ENCODE measurements at regions not wholly inside any gene's neighbourhood (a gene's known extent, or its start where the extent isn't known, plus 50 kb on each side); places are given as distances from the start of the nearest gene placed in this dataset.
A peak's percentile ranks its signal among the peaks of the same experiment; 100 is the strongest.

GRCh38 chr16:65919145-65919985 lies 447.1 kb upstream of the CDH5 start:
- no peak overlapping the region for H3K9ac ChIP-seq (ENCODE audit: extremely low read depth, low read length, poor library complexity, severe bottlenecking)
- no peak overlapping the region for H3K4me3 Mint-ChIP-seq
- peak; percentile 55 for DNase-seq
- 87 to 90% methylated on average over 25 to 27 of the region's 27 CpGs for WGBS, 2 experiments (ENCODE audit: insufficient coverage in 1 of 2, insufficient read length in 1 of 2)
- peaks cover 6% of the 10 kb centered on the region for H3K4me1 ChIP-seq (ENCODE audit: control insufficient read depth, insufficient read depth, low read length)
- TF ChIP-seq, protein P1, sequence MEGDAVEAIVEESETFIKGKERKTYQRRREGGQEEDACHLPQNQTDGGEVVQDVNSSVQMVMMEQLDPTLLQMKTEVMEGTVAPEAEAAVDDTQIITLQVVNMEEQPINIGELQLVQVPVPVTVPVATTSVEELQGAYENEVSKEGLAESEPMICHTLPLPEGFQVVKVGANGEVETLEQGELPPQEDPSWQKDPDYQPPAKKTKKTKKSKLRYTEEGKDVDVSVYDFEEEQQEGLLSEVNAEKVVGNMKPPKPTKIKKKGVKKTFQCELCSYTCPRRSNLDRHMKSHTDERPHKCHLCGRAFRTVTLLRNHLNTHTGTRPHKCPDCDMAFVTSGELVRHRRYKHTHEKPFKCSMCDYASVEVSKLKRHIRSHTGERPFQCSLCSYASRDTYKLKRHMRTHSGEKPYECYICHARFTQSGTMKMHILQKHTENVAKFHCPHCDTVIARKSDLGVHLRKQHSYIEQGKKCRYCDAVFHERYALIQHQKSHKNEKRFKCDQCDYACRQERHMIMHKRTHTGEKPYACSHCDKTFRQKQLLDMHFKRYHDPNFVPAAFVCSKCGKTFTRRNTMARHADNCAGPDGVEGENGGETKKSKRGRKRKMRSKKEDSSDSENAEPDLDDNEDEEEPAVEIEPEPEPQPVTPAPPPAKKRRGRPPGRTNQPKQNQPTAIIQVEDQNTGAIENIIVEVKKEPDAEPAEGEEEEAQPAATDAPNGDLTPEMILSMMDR (conservative IDR thresholded peaks at IDR 0.05): no peak
- H3K36me3 ChIP-seq (ENCODE audit: control insufficient read depth, insufficient read depth, low read length): no peaks in the 10 kb centered on the region
- H3K27ac Mint-ChIP-seq: no peak overlapping the region
- peaks cover 17% of the 10 kb centered on the region for H3K4me1 Mint-ChIP-seq
- no peaks in the 10 kb centered on the region for H3K27me3 ChIP-seq (ENCODE audit: control insufficient read depth, insufficient read depth, low read length, poor library complexity, severe bottlenecking)
- H3K27me3 Mint-ChIP-seq (ENCODE audit: insufficient read depth): peaks cover 14% of the 10 kb centered on the region
- no peaks in the 10 kb centered on the region for H3K36me3 Mint-ChIP-seq (ENCODE audit: low read depth)
- peaks cover 6% of the 10 kb centered on the region for H3K9me3 ChIP-seq (ENCODE audit: control insufficient read depth, low read length)
- H3K27ac ChIP-seq (ENCODE audit: low read depth, low read length): no peak overlapping the region
- H3K4me3 ChIP-seq (ENCODE audit: low read length): no peak overlapping the region
- peaks cover 2% of the 10 kb centered on the region for H3K9me3 Mint-ChIP-seq

DNA sequence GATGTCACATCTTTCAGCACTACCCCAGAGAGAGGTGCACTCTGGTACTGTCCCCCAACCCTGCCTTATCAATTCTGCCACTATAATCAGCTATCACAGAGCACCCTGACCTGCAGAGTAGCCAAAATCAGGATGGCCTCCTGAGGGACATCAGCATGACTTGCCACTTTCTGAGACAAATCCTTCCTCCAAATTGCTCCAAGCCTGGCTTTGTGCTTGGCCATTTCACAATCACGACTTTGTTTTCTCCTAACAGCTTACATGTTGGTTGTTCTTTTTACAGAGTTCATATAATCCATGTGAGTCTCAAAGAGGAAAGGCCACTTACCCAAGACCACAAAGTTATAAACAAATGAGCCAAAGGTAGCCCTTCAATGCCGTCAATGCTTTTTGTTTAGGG lies 449.0 kb upstream of the CDH5 start:
- Histone ChIP-seq H3K9ac (ENCODE audit: extremely low read depth, low read length, poor library complexity, severe bottlenecking) (no peak overlapping the region), H3K4me1 (ENCODE audit: control insufficient read depth, insufficient read depth, low read length) (peaks cover 6% of the 10 kb centered on the region), H3K9me3 (ENCODE audit: control insufficient read depth, low read length) (peaks cover 6% of the 10 kb centered on the region), H3K36me3 (ENCODE audit: control insufficient read depth, insufficient read depth, low read length) (no peaks in the 10 kb centered on the region), H3K27me3 (ENCODE audit: control insufficient read depth, insufficient read depth, low read length, poor library complexity, severe bottlenecking) (no peaks in the 10 kb centered on the region), H3K4me3 (ENCODE audit: low read length) (no peak overlapping the region), H3K27ac (ENCODE audit: low read depth, low read length) (no peak overlapping the region)
- Mint-ChIP-seq H3K4me1 (peaks cover 17% of the 10 kb centered on the region), H3K27ac (no peak overlapping the region), H3K4me3 (no peak overlapping the region), H3K9me3 (peaks cover 2% of the 10 kb centered on the region), H3K36me3 (ENCODE audit: low read depth) (no peaks in the 10 kb centered on the region), H3K27me3 (ENCODE audit: insufficient read depth) (peaks cover 9% of the 10 kb centered on the region)
- TF ChIP-seq, protein P1 (conservative IDR thresholded peaks at IDR 0.05): no peak
- DNase-seq: no peak
- 90% methylated on average over 2 of the region's 2 CpGs; no CpG with 5 or more reads in 1 of the 2 experiments for WGBS, 2 experiments (ENCODE audit: insufficient coverage in 1 of 2, insufficient read length in 1 of 2)

DNA sequence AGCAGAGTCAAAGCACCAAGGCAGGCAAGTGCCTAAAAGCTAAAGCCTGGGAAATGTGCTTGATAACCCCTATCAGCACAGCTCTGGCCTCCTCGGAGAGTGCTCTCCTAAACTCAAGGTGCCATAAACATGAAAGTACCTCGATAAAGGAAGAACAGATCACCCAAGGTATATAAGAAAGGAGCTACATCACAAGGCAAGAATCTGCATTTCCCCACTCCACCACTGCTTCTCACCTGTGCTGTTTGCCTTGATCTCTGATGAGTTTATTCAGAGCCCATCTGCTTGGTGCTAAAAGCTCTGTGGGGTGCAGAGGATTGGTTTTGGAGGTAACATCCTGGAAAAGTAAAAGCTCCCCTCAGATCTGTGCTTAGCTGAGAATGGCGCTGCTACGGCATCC lies 449.5 kb upstream of the CDH5 start:
- H3K27ac ChIP-seq (ENCODE audit: low read depth, low read length): no peak overlapping the region
- H3K4me3 ChIP-seq (ENCODE audit: low read length): no peak overlapping the region
- H3K27me3 ChIP-seq (ENCODE audit: control insufficient read depth, insufficient read depth, low read length, poor library complexity, severe bottlenecking): no peaks in the 10 kb centered on the region
- H3K36me3 ChIP-seq (ENCODE audit: control insufficient read depth, insufficient read depth, low read length): no peaks in the 10 kb centered on the region
- TF ChIP-seq, protein P1 (conservative IDR thresholded peaks at IDR 0.05): peak; percentile 64
- peaks cover 6% of the 10 kb centered on the region for H3K9me3 ChIP-seq (ENCODE audit: control insufficient read depth, low read length)
- peaks cover 9% of the 10 kb centered on the region for H3K27me3 Mint-ChIP-seq (ENCODE audit: insufficient read depth)
- H3K36me3 Mint-ChIP-seq (ENCODE audit: low read depth): no peaks in the 10 kb centered on the region
- H3K4me1 Mint-ChIP-seq: peaks cover 17% of the 10 kb centered on the region
- WGBS, 2 experiments (ENCODE audit: insufficient coverage in 1 of 2, insufficient read length in 1 of 2): 73 to 85% methylated on average over 2 to 4 of the region's 4 CpGs
- peaks cover 6% of the 10 kb centered on the region for H3K4me1 ChIP-seq (ENCODE audit: control insufficient read depth, insufficient read depth, low read length)
- peak; percentile 58 for DNase-seq
- no peak overlapping the region for H3K4me3 Mint-ChIP-seq
- no peak overlapping the region for H3K27ac Mint-ChIP-seq
- H3K9me3 Mint-ChIP-seq: peaks cover 2% of the 10 kb centered on the region
- H3K9ac ChIP-seq (ENCODE audit: extremely low read depth, low read length, poor library complexity, severe bottlenecking): no peak overlapping the region

Data from endodermal cell (in vitro differentiated cells).